H9 (cell line): ENCODE measurements at regions not wholly inside any gene's neighbourhood (a gene's known extent, or its start where the extent isn't known, plus 50 kb on each side); places are given as distances from the start of the nearest gene placed in this dataset.

ENCODE experiments used
- DNase-seq: peaks from one replicate; pipeline ENCODE4 v3.0.0-alpha.2; 2017
- H2AFZ ChIP-seq: one replicate; pipeline ENCODE4 v1.6.1; 2013; ENCODE audit warnings: mild to moderate bottlenecking, low read length, control low read depth, moderate library complexity
- H2AK5ac ChIP-seq: 2 replicates; pipeline ENCODE4 v1.6.1; 2013; ENCODE audit warnings: low read length, control low read depth, mixed read lengths; ENCODE audit not compliant: insufficient read length
- H2BK120ac ChIP-seq: one replicate; pipeline ENCODE4 v1.6.1; 2013; ENCODE audit warnings: low read depth, mild to moderate bottlenecking, low read length, control low read depth, inconsistent platforms; ENCODE audit not compliant: poor library complexity, severe bottlenecking
- H2BK12ac ChIP-seq: 2 replicates; pipeline ENCODE4 v1.6.1; 2013; ENCODE audit warnings: low read length, control low read depth, mixed read lengths, low read depth; ENCODE audit not compliant: insufficient read length
- H2BK15ac ChIP-seq: 2 replicates; pipeline ENCODE4 v1.6.1; 2013; ENCODE audit warnings: low read depth, low read length, control low read depth
- H2BK20ac ChIP-seq: one replicate; pipeline ENCODE4 v1.6.1; 2013; ENCODE audit warnings: low read depth, mild to moderate bottlenecking, low read length, control low read depth, inconsistent platforms; ENCODE audit not compliant: poor library complexity, severe bottlenecking
- H2BK5ac ChIP-seq: 2 replicates; pipeline ENCODE4 v1.6.1; 2013; ENCODE audit warnings: low read length, control low read depth, mixed read lengths; ENCODE audit not compliant: insufficient read length
- H3K14ac ChIP-seq: 2 replicates; pipeline ENCODE4 v1.6.1; 2013; ENCODE audit warnings: low read length, control low read depth; ENCODE audit not compliant: insufficient read depth
- H3K18ac ChIP-seq: 2 replicates; pipeline ENCODE4 v1.6.1; 2013; ENCODE audit warnings: low read depth, mild to moderate bottlenecking, mixed read lengths, low read length, control low read depth; ENCODE audit not compliant: insufficient read length
- H3K23ac ChIP-seq: 2 replicates; pipeline ENCODE4 v1.6.1; 2013; ENCODE audit warnings: low read length, control low read depth, mixed read lengths, low read depth; ENCODE audit not compliant: insufficient read length
- H3K23me2 ChIP-seq: 2 replicates; pipeline ENCODE4 v1.6.1; 2013; ENCODE audit warnings: low read depth, mild to moderate bottlenecking, mixed read lengths, low read length, control low read depth; ENCODE audit not compliant: insufficient read length, poor library complexity, severe bottlenecking
- H3K27ac ChIP-seq: 2 replicates; pipeline ENCODE4 v1.5.1; 2013; ENCODE audit warnings: low read length, control low read depth, mixed read lengths, low read depth; ENCODE audit not compliant: insufficient read length
- H3K27me3 ChIP-seq: 2 replicates; pipeline ENCODE4 v1.6.1; 2013; ENCODE audit warnings: low read length, control low read depth, inconsistent platforms; ENCODE audit not compliant: insufficient read depth
- H3K4ac ChIP-seq: 2 replicates; pipeline ENCODE4 v1.6.1; 2013; ENCODE audit warnings: low read depth, mild to moderate bottlenecking, control low read depth, inconsistent platforms, low read length, moderate library complexity
- H3K4me1 ChIP-seq: 2 replicates; pipeline ENCODE4 v1.6.1; 2013; ENCODE audit warnings: low read length, control low read depth, inconsistent platforms; ENCODE audit not compliant: insufficient read depth
- H3K4me2 ChIP-seq: 2 replicates; pipeline ENCODE4 v1.6.1; 2013; ENCODE audit warnings: low read length, control low read depth, mixed read lengths; ENCODE audit not compliant: insufficient read length, insufficient read depth
- H3K56ac ChIP-seq: 2 replicates; pipeline ENCODE4 v1.6.1; 2013; ENCODE audit warnings: low read depth, mild to moderate bottlenecking, mixed read lengths, low read length, control low read depth; ENCODE audit not compliant: insufficient read length
- H3K79me1 ChIP-seq: 2 replicates; pipeline ENCODE4 v1.6.1; 2013; ENCODE audit warnings: low read depth, mild to moderate bottlenecking, moderate library complexity, low read length, control low read depth, inconsistent platforms; ENCODE audit not compliant: insufficient read depth, poor library complexity, severe bottlenecking
- H3K79me2 ChIP-seq: 2 replicates; pipeline ENCODE4 v1.6.1; 2013; ENCODE audit warnings: low read length, control low read depth, inconsistent platforms; ENCODE audit not compliant: insufficient read depth
- H3K9ac ChIP-seq: 2 replicates; pipeline ENCODE4 v1.6.1; 2013; ENCODE audit warnings: low read length, control low read depth, mixed read lengths; ENCODE audit not compliant: insufficient read length; ENCODE audit errors: extremely low read depth
- H3K9me3 ChIP-seq: one replicate; pipeline ENCODE4 v1.6.1; 2013; ENCODE audit warnings: low read depth, low read length, inconsistent platforms; ENCODE audit not compliant: control insufficient read depth
- H3T11ph ChIP-seq: one replicate; pipeline ENCODE4 v1.6.1; 2013; ENCODE audit warnings: mild to moderate bottlenecking, low read length, control low read depth, inconsistent platforms
- H4K20me1 ChIP-seq: one replicate; pipeline ENCODE4 v1.6.1; 2013; ENCODE audit not compliant: control insufficient read depth, insufficient read length, insufficient read depth
- H4K5ac ChIP-seq: 2 replicates; pipeline ENCODE4 v1.6.1; 2013; ENCODE audit warnings: low read depth, mild to moderate bottlenecking, mixed read lengths, low read length, control low read depth; ENCODE audit not compliant: insufficient read length
- H4K8ac ChIP-seq: replicated peaks from 2 replicates; pipeline ENCODE4 v1.6.1; 2013; ENCODE audit warnings: low read length, control low read depth, mixed read lengths, low read depth; ENCODE audit not compliant: insufficient read length
- H4K91ac ChIP-seq: 2 replicates; pipeline ENCODE4 v1.6.1; 2013; ENCODE audit warnings: low read depth, mild to moderate bottlenecking, moderate library complexity, mixed read lengths, low read length, control low read depth; ENCODE audit not compliant: insufficient read length
- H3K27ac Mint-ChIP-seq, 3 experiments: 2 replicates in 2 of 3; 3 replicates in 1 of 3; pipeline ENCODE4 v1.8.0; 2020 to 2021; ENCODE audit warnings: mixed read lengths in 3 of 3, mild to moderate bottlenecking in 1 of 3, moderate library complexity in 1 of 3
- H3K27me3 Mint-ChIP-seq: 2 replicates; pipeline ENCODE4 v1.8.0; 2021; ENCODE audit warnings: low read depth, mild to moderate bottlenecking, moderate library complexity, mixed read lengths
- H3K36me3 Mint-ChIP-seq, 3 experiments: 2 replicates in 2 of 3; 3 replicates in 1 of 3; pipeline ENCODE4 v1.8.0; 2020 to 2021; ENCODE audit warnings: low read depth in 3 of 3, mixed read lengths in 3 of 3; ENCODE audit not compliant: insufficient read depth in 1 of 3
- H3K4me1 Mint-ChIP-seq, 2 experiments: 2 replicates each; pipeline ENCODE4 v1.8.0; 2020; ENCODE audit warnings: mixed read lengths in 2 of 2
- H3K4me3 Mint-ChIP-seq, 2 experiments: 2 replicates in 1 of 2; 3 replicates in 1 of 2; pipeline ENCODE4 v1.8.0; 2020 to 2021; ENCODE audit warnings: mild to moderate bottlenecking in 2 of 2, mixed read lengths in 2 of 2, moderate library complexity in 1 of 2
- H3K9me3 Mint-ChIP-seq, 2 experiments: 2 replicates in 1 of 2; 3 replicates in 1 of 2; pipeline ENCODE4 v1.8.0; 2020; ENCODE audit warnings: mild to moderate bottlenecking in 2 of 2, mixed read lengths in 2 of 2, moderate library complexity in 1 of 2
- WGBS: extraction: QIAGEN DNeasy Blood & Tissue Kit; methylation state at CpG from one replicate; pipeline ENCODE4 v1.1.7; 2013; ENCODE audit warnings: missing lambda C conversion rate, low lambda C conversion rate, mixed read lengths; ENCODE audit not compliant: insufficient read length; ENCODE audit errors: extremely low coverage; 5-methylcytosine and 5-hydroxymethylcytosine counted together
- TF ChIP-seq, protein P1 (sequence below): fragments of 200-600 bp; sonication (generic); conservative IDR thresholded peaks from 3 replicates; pipeline ENCODE4 v1.8.0; 2021; ENCODE audit warnings: antibody characterized with exemption, mild to moderate bottlenecking

DNA sequence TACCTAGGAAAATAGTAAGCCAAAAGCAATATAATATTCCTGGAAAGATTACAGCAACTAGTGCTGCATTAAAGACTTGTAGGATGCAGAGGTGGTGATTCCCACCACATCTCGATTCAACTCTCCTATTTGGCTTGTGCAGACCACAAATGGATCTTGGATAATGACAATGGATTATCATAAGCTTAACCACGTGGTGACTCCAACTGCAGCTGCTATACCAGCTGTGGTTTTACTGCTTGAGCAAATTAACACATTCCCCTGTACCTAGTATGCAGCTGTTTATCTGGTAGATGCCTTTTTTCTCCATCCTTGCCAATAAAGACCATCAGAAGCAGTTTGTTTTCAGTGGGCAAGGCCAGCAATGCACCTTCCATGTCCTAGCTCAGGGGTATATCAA is 542.7 kb upstream of the ADGRL4 start:
- Histone ChIP-seq H2BK12ac (no peak overlapping the region), H2AK5ac (no peak overlapping the region), H3K18ac (no peak overlapping the region), H3K4me1 (no peaks in the 10 kb centered on the region), H3K79me1 (no peaks in the 10 kb centered on the region), H3K56ac (no peak overlapping the region), H4K8ac (no peak overlapping the region), H4K5ac (no peak overlapping the region), H3K9me3 (no peaks in the 10 kb centered on the region), H3K27me3 (no peaks in the 10 kb centered on the region), H4K91ac (no peak overlapping the region), H4K20me1 (no peaks in the 10 kb centered on the region), H3K23ac (no peak overlapping the region), H3K4me2 (no peak overlapping the region), H3K9ac (no peak overlapping the region), H2BK5ac (no peak overlapping the region), H3T11ph (no peak overlapping the region), H3K4ac (no peak overlapping the region), H2AFZ (no peak overlapping the region), H3K23me2 (no peaks in the 10 kb centered on the region), H3K79me2 (no peaks in the 10 kb centered on the region), H3K14ac (no peak overlapping the region), H3K27ac (no peak overlapping the region), H2BK120ac (no peak overlapping the region), H2BK15ac (no peak overlapping the region), H2BK20ac (no peak overlapping the region)
- Mint-ChIP-seq H3K9me3 (no peaks in the 10 kb centered on the region), H3K27ac (no peak overlapping the region), H3K4me1 (no peaks in the 10 kb centered on the region), H3K27me3 (no peaks in the 10 kb centered on the region), H3K4me3 (no peak overlapping the region), H3K36me3 (no peaks in the 10 kb centered on the region)
- DNase-seq: no peak
- WGBS: no CpG with 5 or more reads among the region's 2 CpGs
- TF ChIP-seq, protein P1, sequence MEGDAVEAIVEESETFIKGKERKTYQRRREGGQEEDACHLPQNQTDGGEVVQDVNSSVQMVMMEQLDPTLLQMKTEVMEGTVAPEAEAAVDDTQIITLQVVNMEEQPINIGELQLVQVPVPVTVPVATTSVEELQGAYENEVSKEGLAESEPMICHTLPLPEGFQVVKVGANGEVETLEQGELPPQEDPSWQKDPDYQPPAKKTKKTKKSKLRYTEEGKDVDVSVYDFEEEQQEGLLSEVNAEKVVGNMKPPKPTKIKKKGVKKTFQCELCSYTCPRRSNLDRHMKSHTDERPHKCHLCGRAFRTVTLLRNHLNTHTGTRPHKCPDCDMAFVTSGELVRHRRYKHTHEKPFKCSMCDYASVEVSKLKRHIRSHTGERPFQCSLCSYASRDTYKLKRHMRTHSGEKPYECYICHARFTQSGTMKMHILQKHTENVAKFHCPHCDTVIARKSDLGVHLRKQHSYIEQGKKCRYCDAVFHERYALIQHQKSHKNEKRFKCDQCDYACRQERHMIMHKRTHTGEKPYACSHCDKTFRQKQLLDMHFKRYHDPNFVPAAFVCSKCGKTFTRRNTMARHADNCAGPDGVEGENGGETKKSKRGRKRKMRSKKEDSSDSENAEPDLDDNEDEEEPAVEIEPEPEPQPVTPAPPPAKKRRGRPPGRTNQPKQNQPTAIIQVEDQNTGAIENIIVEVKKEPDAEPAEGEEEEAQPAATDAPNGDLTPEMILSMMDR: no peak
